ENCODE measurements at regions not wholly inside any gene's neighbourhood (a gene's known extent, or its start where the extent isn't known, plus 50 kb on each side); places are given as distances from the start of the nearest gene placed in this dataset.

DNA sequence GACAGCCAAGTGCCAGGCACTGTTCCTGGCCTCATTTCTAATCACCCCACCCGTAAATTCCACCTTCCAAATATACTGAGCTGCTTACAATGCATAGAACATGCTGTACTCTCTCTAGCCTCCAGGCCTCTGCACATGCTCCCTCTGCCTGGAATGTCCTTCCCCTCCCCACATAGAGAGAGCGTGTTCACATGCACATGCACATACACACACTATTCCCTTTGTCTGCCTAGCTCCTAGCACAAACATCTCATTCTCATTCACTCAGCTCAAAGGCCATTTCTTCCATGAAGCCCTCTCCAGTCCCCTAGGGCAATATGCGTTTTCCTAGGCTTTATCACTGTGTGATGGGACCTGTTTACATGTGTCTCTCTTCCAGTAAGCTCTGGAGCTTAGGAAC is 144.6 kb downstream of the WT1 start:
- Histone ChIP-seq H3K9me3 (no peaks in the 10 kb centered on the region), H3K4me1 (ENCODE audit: insufficient read depth) (no peaks in the 10 kb centered on the region), H3K27me3 (no peaks in the 10 kb centered on the region), H3K4me3 (no peak overlapping the region), H3K27ac (no peak overlapping the region), H3K36me3 (no peaks in the 10 kb centered on the region)
- WGBS, 3 donors, result 79 to 87% (median 83%) methylated on average over 3 of the region's 3 CpGs
- TF ChIP-seq, protein P1, sequence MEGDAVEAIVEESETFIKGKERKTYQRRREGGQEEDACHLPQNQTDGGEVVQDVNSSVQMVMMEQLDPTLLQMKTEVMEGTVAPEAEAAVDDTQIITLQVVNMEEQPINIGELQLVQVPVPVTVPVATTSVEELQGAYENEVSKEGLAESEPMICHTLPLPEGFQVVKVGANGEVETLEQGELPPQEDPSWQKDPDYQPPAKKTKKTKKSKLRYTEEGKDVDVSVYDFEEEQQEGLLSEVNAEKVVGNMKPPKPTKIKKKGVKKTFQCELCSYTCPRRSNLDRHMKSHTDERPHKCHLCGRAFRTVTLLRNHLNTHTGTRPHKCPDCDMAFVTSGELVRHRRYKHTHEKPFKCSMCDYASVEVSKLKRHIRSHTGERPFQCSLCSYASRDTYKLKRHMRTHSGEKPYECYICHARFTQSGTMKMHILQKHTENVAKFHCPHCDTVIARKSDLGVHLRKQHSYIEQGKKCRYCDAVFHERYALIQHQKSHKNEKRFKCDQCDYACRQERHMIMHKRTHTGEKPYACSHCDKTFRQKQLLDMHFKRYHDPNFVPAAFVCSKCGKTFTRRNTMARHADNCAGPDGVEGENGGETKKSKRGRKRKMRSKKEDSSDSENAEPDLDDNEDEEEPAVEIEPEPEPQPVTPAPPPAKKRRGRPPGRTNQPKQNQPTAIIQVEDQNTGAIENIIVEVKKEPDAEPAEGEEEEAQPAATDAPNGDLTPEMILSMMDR (IDR thresholded peaks at IDR 0.05), result no peak
- no peak for TF ChIP-seq POLR2A (IDR thresholded peaks at IDR 0.05)
- TF ChIP-seq EP300 (IDR thresholded peaks at IDR 0.05), result no peak
- intact Hi-C loops (cut with DNase I), result loop anchor here in 2 of 4 donors (10.0 kb wide), 1 partner anchor 236 kb away; no protein-coding TSS in a partner anchor
- no peak for DNase-seq

DNA sequence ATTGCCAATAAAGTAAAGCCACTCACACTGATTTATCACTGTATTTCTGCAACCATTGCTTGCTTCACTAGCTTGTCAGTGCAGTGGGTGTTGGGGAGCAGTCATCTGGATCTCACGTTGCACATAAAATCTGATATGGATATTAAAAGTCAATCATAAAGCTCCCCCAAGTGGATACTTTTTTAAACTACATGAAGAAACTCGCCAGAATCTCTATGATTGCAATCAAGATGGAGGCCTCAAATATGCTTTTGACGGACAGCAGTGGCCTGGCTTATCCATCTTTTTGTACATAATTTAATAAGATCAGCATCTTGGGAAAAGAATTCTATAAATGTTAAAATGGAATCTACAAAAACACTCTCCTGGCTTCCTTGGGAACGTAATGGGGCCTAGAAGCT is 137.7 kb downstream of the WT1 start:
- 28 to 36% (median 29%) methylated on average over 4 of the region's 4 CpGs for WGBS, 3 donors
- Histone ChIP-seq H3K9me3 (no peaks in the 10 kb centered on the region), H3K27ac (no peak overlapping the region), H3K4me1 (ENCODE audit: insufficient read depth) (no peaks in the 10 kb centered on the region), H3K36me3 (no peaks in the 10 kb centered on the region), H3K27me3 (no peaks in the 10 kb centered on the region), H3K4me3 (no peak overlapping the region)
- intact Hi-C loops (cut with DNase I), result loop anchor here in 2 of 4 donors (10.0 kb wide), 1 partner anchor 243 kb away; no protein-coding TSS in a partner anchor
- no peak for DNase-seq
- no peak for TF ChIP-seq EP300 (IDR thresholded peaks at IDR 0.05)
- TF ChIP-seq, protein P1 (IDR thresholded peaks at IDR 0.05), result peak in 1 of 3 donors; percentile 19

DNA sequence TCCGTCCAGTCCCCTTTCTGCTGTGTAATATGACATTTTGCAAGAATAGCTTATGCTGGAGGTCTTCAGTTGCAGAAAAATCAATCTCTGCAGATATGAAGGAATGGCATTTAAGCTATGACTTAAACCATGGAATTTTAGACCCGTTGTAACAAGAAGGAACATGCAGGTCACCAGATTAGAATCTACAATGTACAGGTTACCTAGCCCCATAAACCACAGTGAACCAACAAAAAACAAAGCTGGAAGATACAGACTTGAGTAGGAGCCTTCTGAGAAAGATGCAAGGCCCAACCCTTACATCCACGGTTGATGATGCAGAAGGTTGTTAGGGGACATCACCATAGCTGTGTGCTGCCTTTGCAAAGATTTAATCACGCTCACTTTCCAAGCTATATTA is 132.5 kb downstream of the WT1 start:
- intact Hi-C loops (cut with DNase I), result loop anchor here in 1 of 4 donors (5.0 kb wide), 1 partner anchor 251 kb away; no protein-coding TSS in a partner anchor

DNA sequence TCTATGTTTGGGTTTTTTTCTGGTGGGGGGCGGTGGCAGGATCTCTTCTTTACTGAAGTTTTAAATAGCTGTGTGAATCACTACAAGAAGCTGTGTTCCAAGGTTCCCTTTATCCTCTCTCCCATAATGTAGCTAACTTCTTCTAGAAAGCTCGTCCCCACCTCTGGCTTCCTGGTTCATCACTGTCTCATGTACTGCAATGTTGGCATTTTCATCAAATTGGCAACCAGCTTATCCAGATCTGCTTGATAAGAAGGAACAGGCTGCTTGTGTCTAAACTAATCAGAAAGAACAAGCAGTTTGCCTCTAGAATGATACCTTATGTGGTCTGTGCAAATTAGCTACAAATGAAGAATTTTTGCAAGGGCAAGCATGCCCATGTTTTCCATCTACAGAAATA is 130.8 kb downstream of the WT1 start:
- intact Hi-C loops (cut with DNase I), result loop anchor here in 1 of 4 donors (5.0 kb wide), 1 partner anchor 252 kb away; no protein-coding TSS in a partner anchor
- Histone ChIP-seq H3K9me3 (no peaks in the 10 kb centered on the region), H3K4me3 (no peak overlapping the region), H3K4me1 (ENCODE audit: insufficient read depth) (no peaks in the 10 kb centered on the region), H3K36me3 (no peaks in the 10 kb centered on the region), H3K27ac (no peak overlapping the region), H3K27me3 (no peaks in the 10 kb centered on the region)
- TF ChIP-seq EP300 (IDR thresholded peaks at IDR 0.05) (no peak), POLR2A (IDR thresholded peaks at IDR 0.05) (no peak)
- TF ChIP-seq, protein P1 (IDR thresholded peaks at IDR 0.05), result no peak
- DNase-seq, result no peak
- 77 to 86% (median 85%) methylated on average over 2 of the region's 2 CpGs for WGBS, 3 donors

More for the DNA sequence above, 132.5 kb downstream of the WT1 start:
- H3K27ac ChIP-seq, result no peak overlapping the region
- no peak for DNase-seq
- H3K36me3 ChIP-seq, result no peaks in the 10 kb centered on the region
- no peaks in the 10 kb centered on the region for H3K4me1 ChIP-seq (ENCODE audit: insufficient read depth)
- WGBS, 3 donors, result 83 to 92% (median 85%) methylated on average over 4 of the region's 4 CpGs
- H3K27me3 ChIP-seq, result no peaks in the 10 kb centered on the region
- TF ChIP-seq EP300 (IDR thresholded peaks at IDR 0.05) (no peak), POLR2A (IDR thresholded peaks at IDR 0.05) (no peak)
- TF ChIP-seq, protein P1 (IDR thresholded peaks at IDR 0.05), result no peak
- no peaks in the 10 kb centered on the region for H3K9me3 ChIP-seq
- H3K4me3 ChIP-seq, result no peak overlapping the region
